ENCODE measurements at regions not wholly inside any gene's neighbourhood (a gene's known extent, or its start where the extent isn't known, plus 50 kb on each side); places are given as distances from the start of the nearest gene placed in this dataset.

GRCh38 chr20:58094160-58094559 lies 134.3 kb downstream of the ANKRD60 start:
- no peak for DNase-seq (ENCODE audit: low read depth, low spot score)
- in situ Hi-C loops (cut with MboI): no loop called here
- no peak for ATAC-seq
- no peak overlapping the region for H3K4me3 ChIP-seq
- H3K4me1 ChIP-seq (ENCODE audit: control insufficient read depth, insufficient read depth, low read length): no peaks in the 10 kb centered on the region
- RAD21 ChIA-PET (ENCODE audit: unreplicated experiment): no interaction called here
- H3K36me3 ChIP-seq (ENCODE audit: control insufficient read depth in 2 of 2, insufficient read depth in 2 of 2, low read length in 1 of 2): no peaks in the 10 kb centered on the region
- 39% methylated on average over 9 of the region's 9 CpGs for WGBS (ENCODE audit: insufficient coverage, insufficient replicate concordance, low lambda C conversion rate, missing lambda C conversion rate)
- H4K20me1 ChIP-seq (ENCODE audit: control insufficient read depth, insufficient read depth): no peaks in the 10 kb centered on the region
- CTCF ChIA-PET: no interaction called here
- H3K27ac ChIP-seq (ENCODE audit: control insufficient read depth, insufficient read depth): no peak overlapping the region
- no TSS peak for BruUV-seq (replicated peaks)
- no peak for TF ChIP-seq SIX5 (IDR thresholded peaks at IDR 0.05; ENCODE audit: low read depth, low read length, severe bottlenecking)
- no peak for TF ChIP-seq POLR2A (IDR thresholded peaks at IDR 0.05; ENCODE audit: low read depth, low read length)
- TF ChIP-seq SREBF1 (IDR thresholded peaks at IDR 0.05; ENCODE audit: low read length): no peak
- no peak for TF ChIP-seq HSF1 (IDR thresholded peaks at IDR 0.05; ENCODE audit: low read depth, low read length)
- TF ChIP-seq ZNF687 (IDR thresholded peaks at IDR 0.05): no peak
- TF ChIP-seq HDGF (IDR thresholded peaks at IDR 0.05): no peak
- no peak for TF ChIP-seq NR2F1 (conservative IDR thresholded peaks at IDR 0.05)
- TF ChIP-seq MXI1 (IDR thresholded peaks at IDR 0.05; ENCODE audit: low read depth, low read length): no peak
- TF ChIP-seq BHLHE40 (IDR thresholded peaks at IDR 0.05; ENCODE audit: borderline replicate concordance in 1 of 2, low read depth in 2 of 2, low read length in 1 of 2): no peak
- TF ChIP-seq, protein P1, sequence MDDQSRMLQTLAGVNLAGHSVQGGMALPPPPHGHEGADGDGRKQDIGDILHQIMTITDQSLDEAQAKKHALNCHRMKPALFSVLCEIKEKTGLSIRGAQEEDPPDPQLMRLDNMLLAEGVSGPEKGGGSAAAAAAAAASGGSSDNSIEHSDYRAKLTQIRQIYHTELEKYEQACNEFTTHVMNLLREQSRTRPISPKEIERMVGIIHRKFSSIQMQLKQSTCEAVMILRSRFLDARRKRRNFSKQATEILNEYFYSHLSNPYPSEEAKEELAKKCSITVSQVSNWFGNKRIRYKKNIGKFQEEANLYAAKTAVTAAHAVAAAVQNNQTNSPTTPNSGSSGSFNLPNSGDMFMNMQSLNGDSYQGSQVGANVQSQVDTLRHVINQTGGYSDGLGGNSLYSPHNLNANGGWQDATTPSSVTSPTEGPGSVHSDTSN (IDR thresholded peaks at IDR 0.05; ENCODE audit: insufficient replicate concordance, low read depth, low read length): no peak
- TF ChIP-seq, protein P2, sequence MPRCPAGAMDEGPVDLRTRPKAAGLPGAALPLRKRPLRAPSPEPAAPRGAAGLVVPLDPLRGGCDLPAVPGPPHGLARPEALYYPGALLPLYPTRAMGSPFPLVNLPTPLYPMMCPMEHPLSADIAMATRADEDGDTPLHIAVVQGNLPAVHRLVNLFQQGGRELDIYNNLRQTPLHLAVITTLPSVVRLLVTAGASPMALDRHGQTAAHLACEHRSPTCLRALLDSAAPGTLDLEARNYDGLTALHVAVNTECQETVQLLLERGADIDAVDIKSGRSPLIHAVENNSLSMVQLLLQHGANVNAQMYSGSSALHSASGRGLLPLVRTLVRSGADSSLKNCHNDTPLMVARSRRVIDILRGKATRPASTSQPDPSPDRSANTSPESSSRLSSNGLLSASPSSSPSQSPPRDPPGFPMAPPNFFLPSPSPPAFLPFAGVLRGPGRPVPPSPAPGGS (IDR thresholded peaks at IDR 0.05; ENCODE audit: borderline replicate concordance, insufficient read depth, low read depth, low read length, poor library complexity, severe bottlenecking): no peak
- no peak for TF ChIP-seq YBX1 (IDR thresholded peaks at IDR 0.05)
- TF ChIP-seq SMAD5 (IDR thresholded peaks at IDR 0.05; ENCODE audit: low read depth): no peak
- no peak for TF ChIP-seq ZNF217 (IDR thresholded peaks at IDR 0.05)
- no peak for TF ChIP-seq NFYB (IDR thresholded peaks at IDR 0.05; ENCODE audit: insufficient read depth, low read depth, low read length)
- no peak for TF ChIP-seq MYC (IDR thresholded peaks at IDR 0.05; ENCODE audit: insufficient read depth, insufficient read length, insufficient replicate concordance, low read length, severe bottlenecking)
- no peaks in the 10 kb centered on the region for H3K79me2 ChIP-seq (ENCODE audit: control insufficient read depth, insufficient read depth, low read length)
- no peak overlapping the region for H2AFZ ChIP-seq (ENCODE audit: control insufficient read depth, low read depth, low read length)
- H3K9ac ChIP-seq (ENCODE audit: control insufficient read depth, insufficient read depth, low read length): no peak overlapping the region
- no peak for FAIRE-seq
- no peaks in the 10 kb centered on the region for H3K9me3 ChIP-seq (replicated peaks; ENCODE audit: control insufficient read depth, insufficient read depth, low read length)
- H3K4me2 ChIP-seq (ENCODE audit: control insufficient read depth, insufficient read depth): no peak overlapping the region
- SMC1A ChIA-PET (ENCODE audit: uncharacterized antibody, unreplicated experiment): no interaction called here
- POLR2A ChIA-PET: no interaction called here
- peaks cover 2 to 6% of the 10 kb centered on the region in 2 experiments; a peak in 3 of 4 replicates for H3K27me3 ChIP-seq (replicated peaks in 1 of 2; ENCODE audit: control insufficient read depth in 2 of 2, insufficient read depth in 2 of 2, low read length in 1 of 2)
- intact Hi-C loops (cut with micrococcal nuclease; ENCODE audit: unreplicated experiment): no loop called here

Data from GM12878 (cell line).